HG03354 (cell line): ENCODE measurements at regions not wholly inside any gene's neighbourhood (a gene's known extent, or its start where the extent isn't known, plus 50 kb on each side); places are given as distances from the start of the nearest gene placed in this dataset.

Experiments used
- ATAC-seq: cut with Tn5 transposase; IDR thresholded peaks from one replicate; pipeline ENCODE4 v1.9.1; 2021; ENCODE audit warnings: mild to moderate bottlenecking; ENCODE audit not compliant: unreplicated experiment, poor library complexity, severe bottlenecking

GRCh38 chr4:187149229-187149945, 425.7 kb upstream of the FAT1 start:
- ATAC-seq = no peak

GRCh38 chr4:187157380-187157958, 433.8 kb upstream of the FAT1 start:
- no peak for ATAC-seq

GRCh38 chr4:187158003-187158402, 434.3 kb upstream of the FAT1 start:
- ATAC-seq = no peak

- ATAC-seq = no peak
Observed at GRCh38 chr4:187160486-187160885, 436.8 kb upstream of the FAT1 start.

- no peak for ATAC-seq
Observed at GRCh38 chr4:187166886-187167512, 443.3 kb upstream of the FAT1 start.

- no peak for ATAC-seq
Observed at GRCh38 chr4:187171706-187172339, 448.2 kb upstream of the FAT1 start.

GRCh38 chr4:187172340-187172761, 448.7 kb upstream of the FAT1 start:
- ATAC-seq = no peak

- no peak for ATAC-seq
Observed at GRCh38 chr4:187174749-187175148, 451.1 kb upstream of the FAT1 start.

GRCh38 chr4:187175197-187175596, 451.5 kb upstream of the FAT1 start:
- ATAC-seq = no peak

GRCh38 chr4:187176261-187176910, 452.7 kb upstream of the FAT1 start:
- no peak for ATAC-seq

- ATAC-seq = no peak
Observed at GRCh38 chr4:187178084-187178483, 454.4 kb upstream of the FAT1 start.

- no peak for ATAC-seq
Observed at GRCh38 chr4:187178587-187178986, 454.9 kb upstream of the FAT1 start.

- ATAC-seq = no peak
Observed at GRCh38 chr4:187179086-187180058, 455.7 kb upstream of the FAT1 start.

GRCh38 chr4:187181054-187181453, 457.4 kb upstream of the FAT1 start:
- ATAC-seq = no peak

- ATAC-seq = no peak
Observed at GRCh38 chr4:187183346-187183745, 459.7 kb upstream of the FAT1 start.

- no peak for ATAC-seq
Observed at GRCh38 chr4:187183826-187184225, 460.2 kb upstream of the FAT1 start.

GRCh38 chr4:187184508-187184907, 460.9 kb upstream of the FAT1 start:
- no peak for ATAC-seq

- ATAC-seq = no peak
Observed at GRCh38 chr4:187188118-187188517, 464.5 kb upstream of the FAT1 start.

GRCh38 chr4:187188741-187189140, 465.1 kb upstream of the FAT1 start:
- ATAC-seq = no peak
